A673 (cell line): ENCODE measurements at regions not wholly inside any gene's neighbourhood (a gene's known extent, or its start where the extent isn't known, plus 50 kb on each side); places are given as distances from the start of the nearest gene placed in this dataset.
A peak's percentile ranks its signal among the peaks of the same experiment; 100 is the strongest.

ENCODE experiments used
- BruUV-seq: library from RNA; stranded (reverse); fragments of 400-500 nt; replicated peaks from 2 replicates; lab custom pipeline; 2021; lab: Mats Ljungman, UMichigan
- CTCF ChIA-PET: fragments of 300-600 bp; sonication (Branson Sonifier 250); formaldehyde crosslinking; loops from one replicate; lab custom pipeline; 2022; ENCODE audit warnings: antibody characterized with exemption; lab: Charles Lee
- POLR2A ChIA-PET: fragments of 300-600 bp; sonication (Branson Sonifier 250); formaldehyde crosslinking; loops from one replicate; lab custom pipeline; 2022; ENCODE audit warnings: antibody characterized with exemption; ENCODE audit not compliant: low non-redundant PET; lab: Charles Lee
- DNase-seq: peaks from one replicate; pipeline ENCODE4 v3.0.0-alpha.2; 2015; ENCODE audit warnings: low spot score
- H3K27ac ChIP-seq: fragments of 200-600 bp; sonication (generic); 2 replicates; pipeline ENCODE4 v1.5.1; 2016; ENCODE audit warnings: mixed run types, low read depth, mild to moderate bottlenecking, mixed read lengths, antibody characterized with exemption, low read length; ENCODE audit not compliant: poor library complexity, severe bottlenecking
- H3K27me3 ChIP-seq: fragments of 200-600 bp; sonication (generic); replicated peaks from 2 replicates; pipeline ENCODE4 v1.6.1; 2017; ENCODE audit warnings: mixed run types, low read depth, mild to moderate bottlenecking, mixed read lengths, antibody characterized with exemption, low read length; ENCODE audit not compliant: insufficient read depth, poor library complexity
- H3K36me3 ChIP-seq: fragments of 200-600 bp; sonication (generic); 2 replicates; pipeline ENCODE4 v1.6.1; 2016; ENCODE audit warnings: mixed run types, mild to moderate bottlenecking, mixed read lengths, antibody characterized with exemption, low read length; ENCODE audit not compliant: insufficient read depth, poor library complexity, severe bottlenecking
- H3K4me1 ChIP-seq: fragments of 200-600 bp; sonication (generic); 2 replicates; pipeline ENCODE4 v1.6.1; 2017; ENCODE audit warnings: mixed run types, mild to moderate bottlenecking, mixed read lengths, antibody characterized with exemption, low read length; ENCODE audit not compliant: insufficient read depth, poor library complexity, severe bottlenecking
- H3K4me3 ChIP-seq: fragments of 200-600 bp; sonication (generic); 2 replicates; pipeline ENCODE4 v1.5.1; 2016; ENCODE audit warnings: low read depth, mixed run types, mild to moderate bottlenecking, mixed read lengths, low read length; ENCODE audit not compliant: poor library complexity, severe bottlenecking
- H3K9me3 ChIP-seq: fragments of 200-600 bp; sonication (generic); 2 replicates; pipeline ENCODE4 v1.6.1; 2016; ENCODE audit warnings: mixed run types, low read depth, mild to moderate bottlenecking, mixed read lengths, antibody characterized with exemption, low read length; ENCODE audit not compliant: poor library complexity, severe bottlenecking
- CTCF ChIP-seq: fragments of 300-800, 200-600 bp; sonication (generic); conservative IDR thresholded peaks from 2 replicates; pipeline ENCODE4 v1.5.1; 2017; ENCODE audit warnings: low read depth, mild to moderate bottlenecking, antibody characterized with exemption, low read length, moderate library complexity, mixed read lengths
- EZH2 ChIP-seq: fragments of 200-600 bp; sonication (generic); IDR thresholded peaks from 2 replicates; pipeline ENCODE4 v1.6.1; 2017; ENCODE audit warnings: borderline replicate concordance, low read depth, mild to moderate bottlenecking, mixed read lengths, antibody characterized with exemption, low read length; ENCODE audit not compliant: poor library complexity, severe bottlenecking
- intact Hi-C: fragments of 100-400 bp; cut with micrococcal nuclease; formaldehyde crosslinking; loops from one replicate; pipeline ENCODE4 v1.10.0; 2022; ENCODE audit not compliant: unreplicated experiment

GRCh38 chr2:39872748-39873147 lies 93.7 kb upstream of the THUMPD2 start:
- no peak overlapping the region for H3K27ac ChIP-seq
- TF ChIP-seq EZH2 (no peak), CTCF (no peak)
- no peak for DNase-seq
- no TSS peak for BruUV-seq
- H3K36me3 ChIP-seq, result no peaks in the 10 kb centered on the region
- ChIA-PET POLR2A (no interaction called here), CTCF (no interaction called here)
- peaks cover 25% of the 10 kb centered on the region for H3K4me1 ChIP-seq
- intact Hi-C loops, result no loop called here
- H3K27me3 ChIP-seq, result no peaks in the 10 kb centered on the region
- H3K4me3 ChIP-seq, result no peak overlapping the region
- H3K9me3 ChIP-seq, result no peaks in the 10 kb centered on the region

- ChIA-PET CTCF (no interaction called here), POLR2A (interaction anchor here (0.6 kb wide), 1 partner anchor 490 kb away, joined by 5 read pairs; no protein-coding TSS in a partner anchor)
- H3K4me1 ChIP-seq, result peaks cover 25% of the 10 kb centered on the region
- no peaks in the 10 kb centered on the region for H3K9me3 ChIP-seq
- H3K4me3 ChIP-seq, result no peak overlapping the region
- H3K27me3 ChIP-seq, result no peaks in the 10 kb centered on the region
- no TSS peak for BruUV-seq
- TF ChIP-seq EZH2 (no peak), CTCF (no peak)
- no peak overlapping the region for H3K27ac ChIP-seq
- H3K36me3 ChIP-seq, result no peaks in the 10 kb centered on the region
- intact Hi-C loops, result no loop called here
- peak; percentile 96 for DNase-seq
Measured at GRCh38 chr2:39871291-39871761, 92.3 kb upstream of the THUMPD2 start.

- Histone ChIP-seq H3K27ac (no peak overlapping the region), H3K36me3 (no peaks in the 10 kb centered on the region), H3K4me1 (peaks cover 25% of the 10 kb centered on the region), H3K27me3 (no peaks in the 10 kb centered on the region), H3K4me3 (no peak overlapping the region), H3K9me3 (no peaks in the 10 kb centered on the region)
- no peak for TF ChIP-seq CTCF
- no peak for TF ChIP-seq EZH2
- DNase-seq, result no peak
- BruUV-seq, result no TSS peak
- intact Hi-C loops, result no loop called here
- ChIA-PET CTCF (no interaction called here), POLR2A (interaction anchor here (0.6 kb wide), 1 partner anchor 490 kb away, joined by 5 read pairs; no protein-coding TSS in a partner anchor)
Measured at GRCh38 chr2:39870871-39871270, 91.8 kb upstream of the THUMPD2 start.
